NB4 (cell line): ENCODE measurements at regions not wholly inside any gene's neighbourhood (a gene's known extent, or its start where the extent isn't known, plus 50 kb on each side); places are given as distances from the start of the nearest gene placed in this dataset.

Experiments
- CTCF ChIP-seq: IDR thresholded peaks from one replicate; pipeline ENCODE4 v1.5.1; 2012; ENCODE audit warnings: low read depth, low read length
- MAX ChIP-seq: IDR thresholded peaks from 2 replicates; pipeline ENCODE4 v1.6.1; 2011; ENCODE audit warnings: low read depth, low read length
- MYC ChIP-seq: IDR thresholded peaks from 2 replicates; pipeline ENCODE4 v1.6.1; 2011; ENCODE audit warnings: low read depth, low read length
- POLR2A ChIP-seq: IDR thresholded peaks from 2 replicates; pipeline ENCODE4 v1.6.1; 2011; ENCODE audit warnings: mild to moderate bottlenecking; ENCODE audit not compliant: insufficient read length; ENCODE audit errors: extremely low read depth

GRCh38 chr11:49851971-49852389, 100.2 kb upstream of the OR4C13 start:
- no peak for TF ChIP-seq MAX
- no peak for TF ChIP-seq CTCF
- TF ChIP-seq POLR2A, result no peak
- no peak for TF ChIP-seq MYC
